ENCODE measurements at regions not wholly inside any gene's neighbourhood (a gene's known extent, or its start where the extent isn't known, plus 50 kb on each side); places are given as distances from the start of the nearest gene placed in this dataset.

- Histone ChIP-seq H3K27me3 (ENCODE audit: control insufficient read depth, insufficient read depth, low read length) (no peaks in the 10 kb centered on the region), H3K27ac (ENCODE audit: low read length) (peak overlapping the region; percentile 66), H3K36me3 (ENCODE audit: control insufficient read depth, insufficient read depth, low read length) (no peaks in the 10 kb centered on the region), H3K4me1 (ENCODE audit: control insufficient read depth, insufficient read depth, low read length) (peaks cover 6% of the 10 kb centered on the region), H3K4me3 (ENCODE audit: low read length) (no peak overlapping the region), H3K9me3 (ENCODE audit: control insufficient read depth, low read depth, low read length) (no peaks in the 10 kb centered on the region)
- DNase-seq = peak; percentile 80 to 91
- 20% methylated on average over 1 of the region's 9 CpGs for WGBS (ENCODE audit: insufficient coverage, low lambda C conversion rate)
These were observed 273.2 kb upstream of the EMCN start for GRCh38 chr4:100790836-100791615.

- H3K4me3 ChIP-seq (ENCODE audit: low read length) = no peak overlapping the region
- H3K27ac ChIP-seq (ENCODE audit: low read length) = peak overlapping the region; percentile 51
- H3K36me3 ChIP-seq (ENCODE audit: control insufficient read depth, insufficient read depth, low read length) = no peaks in the 10 kb centered on the region
- no peaks in the 10 kb centered on the region for H3K27me3 ChIP-seq (ENCODE audit: control insufficient read depth, insufficient read depth, low read length)
- DNase-seq = no peak
- H3K4me1 ChIP-seq (ENCODE audit: control insufficient read depth, insufficient read depth, low read length) = peaks cover 6% of the 10 kb centered on the region
- no peaks in the 10 kb centered on the region for H3K9me3 ChIP-seq (ENCODE audit: control insufficient read depth, low read depth, low read length)
These were observed 272.2 kb upstream of the EMCN start for GRCh38 chr4:100789991-100790390.

GRCh38 chr4:100786481-100786880, 268.7 kb upstream of the EMCN start:
- Histone ChIP-seq H3K4me3 (ENCODE audit: low read length) (no peak overlapping the region), H3K36me3 (ENCODE audit: control insufficient read depth, insufficient read depth, low read length) (no peaks in the 10 kb centered on the region), H3K4me1 (ENCODE audit: control insufficient read depth, insufficient read depth, low read length) (peaks cover 5% of the 10 kb centered on the region), H3K9me3 (ENCODE audit: control insufficient read depth, low read depth, low read length) (no peaks in the 10 kb centered on the region), H3K27me3 (ENCODE audit: control insufficient read depth, insufficient read depth, low read length) (no peaks in the 10 kb centered on the region), H3K27ac (ENCODE audit: low read length) (no peak overlapping the region)
- no peak for DNase-seq
- WGBS (ENCODE audit: insufficient coverage, low lambda C conversion rate) = no CpG with 5 or more reads among the region's 1 CpG

GRCh38 chr4:100782356-100782755, 264.5 kb upstream of the EMCN start:
- no CpG with 5 or more reads among the region's 5 CpGs for WGBS (ENCODE audit: insufficient coverage, low lambda C conversion rate)
- no peak overlapping the region for H3K4me3 ChIP-seq (ENCODE audit: low read length)
- H3K27me3 ChIP-seq (ENCODE audit: control insufficient read depth, insufficient read depth, low read length) = no peaks in the 10 kb centered on the region
- no peak for DNase-seq
- no peaks in the 10 kb centered on the region for H3K9me3 ChIP-seq (ENCODE audit: control insufficient read depth, low read depth, low read length)
- H3K4me1 ChIP-seq (ENCODE audit: control insufficient read depth, insufficient read depth, low read length) = no peaks in the 10 kb centered on the region
- H3K27ac ChIP-seq (ENCODE audit: low read length) = no peak overlapping the region
- H3K36me3 ChIP-seq (ENCODE audit: control insufficient read depth, insufficient read depth, low read length) = no peaks in the 10 kb centered on the region

- Histone ChIP-seq H3K9me3 (ENCODE audit: control insufficient read depth, low read depth, low read length) (no peaks in the 10 kb centered on the region), H3K27ac (ENCODE audit: low read length) (no peak overlapping the region), H3K4me3 (ENCODE audit: low read length) (no peak overlapping the region), H3K36me3 (ENCODE audit: control insufficient read depth, insufficient read depth, low read length) (no peaks in the 10 kb centered on the region), H3K4me1 (ENCODE audit: control insufficient read depth, insufficient read depth, low read length) (no peaks in the 10 kb centered on the region), H3K27me3 (ENCODE audit: control insufficient read depth, insufficient read depth, low read length) (no peaks in the 10 kb centered on the region)
- DNase-seq = no peak
These were observed 263.6 kb upstream of the EMCN start for GRCh38 chr4:100781435-100781834.

GRCh38 chr4:100780126-100780525, 262.3 kb upstream of the EMCN start:
- H3K36me3 ChIP-seq (ENCODE audit: control insufficient read depth, insufficient read depth, low read length) = no peaks in the 10 kb centered on the region
- no peak for DNase-seq
- no peak overlapping the region for H3K27ac ChIP-seq (ENCODE audit: low read length)
- no peak overlapping the region for H3K4me3 ChIP-seq (ENCODE audit: low read length)
- no peaks in the 10 kb centered on the region for H3K27me3 ChIP-seq (ENCODE audit: control insufficient read depth, insufficient read depth, low read length)
- no peaks in the 10 kb centered on the region for H3K4me1 ChIP-seq (ENCODE audit: control insufficient read depth, insufficient read depth, low read length)
- peaks cover 5% of the 10 kb centered on the region for H3K9me3 ChIP-seq (ENCODE audit: control insufficient read depth, low read depth, low read length)

GRCh38 chr4:100778431-100778830, 260.6 kb upstream of the EMCN start:
- H3K27me3 ChIP-seq (ENCODE audit: control insufficient read depth, insufficient read depth, low read length) = no peaks in the 10 kb centered on the region
- H3K9me3 ChIP-seq (ENCODE audit: control insufficient read depth, low read depth, low read length) = peaks cover 8% of the 10 kb centered on the region
- H3K4me3 ChIP-seq (ENCODE audit: low read length) = no peak overlapping the region
- WGBS (ENCODE audit: insufficient coverage, low lambda C conversion rate) = no CpG with 5 or more reads among the region's 5 CpGs
- DNase-seq = no peak
- no peaks in the 10 kb centered on the region for H3K36me3 ChIP-seq (ENCODE audit: control insufficient read depth, insufficient read depth, low read length)
- H3K4me1 ChIP-seq (ENCODE audit: control insufficient read depth, insufficient read depth, low read length) = no peaks in the 10 kb centered on the region
- no peak overlapping the region for H3K27ac ChIP-seq (ENCODE audit: low read length)

- H3K36me3 ChIP-seq (ENCODE audit: control insufficient read depth, insufficient read depth, low read length) = no peaks in the 10 kb centered on the region
- no peaks in the 10 kb centered on the region for H3K4me1 ChIP-seq (ENCODE audit: control insufficient read depth, insufficient read depth, low read length)
- no peak overlapping the region for H3K4me3 ChIP-seq (ENCODE audit: low read length)
- DNase-seq = no peak
- H3K9me3 ChIP-seq (ENCODE audit: control insufficient read depth, low read depth, low read length) = no peaks in the 10 kb centered on the region
- no peaks in the 10 kb centered on the region for H3K27me3 ChIP-seq (ENCODE audit: control insufficient read depth, insufficient read depth, low read length)
- H3K27ac ChIP-seq (ENCODE audit: low read length) = no peak overlapping the region
- no CpG with 5 or more reads among the region's 1 CpG for WGBS (ENCODE audit: insufficient coverage, low lambda C conversion rate)
These were observed 244.9 kb upstream of the EMCN start for GRCh38 chr4:100762738-100763137.

GRCh38 chr4:100754751-100755150, 236.9 kb upstream of the EMCN start:
- WGBS (ENCODE audit: insufficient coverage, low lambda C conversion rate) = no CpG with 5 or more reads among the region's 1 CpG
- H3K4me3 ChIP-seq (ENCODE audit: low read length) = no peak overlapping the region
- no peaks in the 10 kb centered on the region for H3K9me3 ChIP-seq (ENCODE audit: control insufficient read depth, low read depth, low read length)
- H3K4me1 ChIP-seq (ENCODE audit: control insufficient read depth, insufficient read depth, low read length) = no peaks in the 10 kb centered on the region
- no peaks in the 10 kb centered on the region for H3K27me3 ChIP-seq (ENCODE audit: control insufficient read depth, insufficient read depth, low read length)
- H3K36me3 ChIP-seq (ENCODE audit: control insufficient read depth, insufficient read depth, low read length) = no peaks in the 10 kb centered on the region
- no peak overlapping the region for H3K27ac ChIP-seq (ENCODE audit: low read length)
- DNase-seq = no peak

- Histone ChIP-seq H3K9me3 (ENCODE audit: control insufficient read depth, low read depth, low read length) (no peaks in the 10 kb centered on the region), H3K4me1 (ENCODE audit: control insufficient read depth, insufficient read depth, low read length) (no peaks in the 10 kb centered on the region), H3K27ac (ENCODE audit: low read length) (no peak overlapping the region), H3K4me3 (ENCODE audit: low read length) (no peak overlapping the region), H3K36me3 (ENCODE audit: control insufficient read depth, insufficient read depth, low read length) (no peaks in the 10 kb centered on the region), H3K27me3 (ENCODE audit: control insufficient read depth, insufficient read depth, low read length) (no peaks in the 10 kb centered on the region)
- DNase-seq = no peak
These were observed 228.4 kb upstream of the EMCN start for GRCh38 chr4:100746141-100746739.

- Histone ChIP-seq H3K4me1 (ENCODE audit: control insufficient read depth, insufficient read depth, low read length) (peaks cover 2% of the 10 kb centered on the region), H3K27ac (ENCODE audit: low read length) (no peak overlapping the region), H3K36me3 (ENCODE audit: control insufficient read depth, insufficient read depth, low read length) (no peaks in the 10 kb centered on the region), H3K27me3 (ENCODE audit: control insufficient read depth, insufficient read depth, low read length) (no peaks in the 10 kb centered on the region), H3K9me3 (ENCODE audit: control insufficient read depth, low read depth, low read length) (no peaks in the 10 kb centered on the region), H3K4me3 (ENCODE audit: low read length) (no peak overlapping the region)
- no peak for DNase-seq
- WGBS (ENCODE audit: insufficient coverage, low lambda C conversion rate) = no CpG with 5 or more reads among the region's 4 CpGs
These were observed 224.2 kb upstream of the EMCN start for GRCh38 chr4:100742045-100742444.

All from large intestine (tissue), 3 donors.